ENCODE measurements at regions not wholly inside any gene's neighbourhood (a gene's known extent, or its start where the extent isn't known, plus 50 kb on each side); places are given as distances from the start of the nearest gene placed in this dataset.

DNA sequence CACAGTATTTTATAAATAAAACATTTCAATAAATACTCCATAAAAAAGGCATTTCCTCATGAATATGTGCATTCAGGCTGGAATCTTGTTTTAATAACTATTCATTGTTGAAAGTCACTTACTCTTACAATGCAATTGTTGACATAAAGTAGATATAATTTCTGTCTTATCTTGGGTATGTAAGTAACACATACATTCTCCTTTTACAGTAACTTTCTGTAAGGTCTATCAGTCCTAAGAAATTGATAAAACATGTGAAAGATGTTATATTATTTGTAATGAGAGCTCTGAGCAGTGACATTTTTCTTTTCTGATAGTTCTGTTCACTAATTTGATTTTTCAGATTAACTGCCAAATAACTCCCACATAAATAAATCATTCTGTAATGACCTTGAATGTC lies 1249.2 kb downstream of the STIM2 start:
- TF ChIP-seq, protein P1, sequence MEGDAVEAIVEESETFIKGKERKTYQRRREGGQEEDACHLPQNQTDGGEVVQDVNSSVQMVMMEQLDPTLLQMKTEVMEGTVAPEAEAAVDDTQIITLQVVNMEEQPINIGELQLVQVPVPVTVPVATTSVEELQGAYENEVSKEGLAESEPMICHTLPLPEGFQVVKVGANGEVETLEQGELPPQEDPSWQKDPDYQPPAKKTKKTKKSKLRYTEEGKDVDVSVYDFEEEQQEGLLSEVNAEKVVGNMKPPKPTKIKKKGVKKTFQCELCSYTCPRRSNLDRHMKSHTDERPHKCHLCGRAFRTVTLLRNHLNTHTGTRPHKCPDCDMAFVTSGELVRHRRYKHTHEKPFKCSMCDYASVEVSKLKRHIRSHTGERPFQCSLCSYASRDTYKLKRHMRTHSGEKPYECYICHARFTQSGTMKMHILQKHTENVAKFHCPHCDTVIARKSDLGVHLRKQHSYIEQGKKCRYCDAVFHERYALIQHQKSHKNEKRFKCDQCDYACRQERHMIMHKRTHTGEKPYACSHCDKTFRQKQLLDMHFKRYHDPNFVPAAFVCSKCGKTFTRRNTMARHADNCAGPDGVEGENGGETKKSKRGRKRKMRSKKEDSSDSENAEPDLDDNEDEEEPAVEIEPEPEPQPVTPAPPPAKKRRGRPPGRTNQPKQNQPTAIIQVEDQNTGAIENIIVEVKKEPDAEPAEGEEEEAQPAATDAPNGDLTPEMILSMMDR (conservative IDR thresholded peaks at IDR 0.05) = no peak
- TF ChIP-seq EZH2 (IDR thresholded peaks at IDR 0.05; ENCODE audit: low read depth) = no peak
